IMR-90 (cell line): ENCODE measurements at regions not wholly inside any gene's neighbourhood (a gene's known extent, or its start where the extent isn't known, plus 50 kb on each side); places are given as distances from the start of the nearest gene placed in this dataset.

Experiments used
- ATAC-seq: fragments of 200-7000 bp; cut with Tn5 transposase; 2 replicates; pipeline ENCODE4 v1.9.1; 2020; ENCODE audit warnings: low read depth, mild to moderate bottlenecking, moderate library complexity
- BruUV-seq: library from RNA; stranded (reverse); fragments of 400-500 nt; replicated peaks from 2 replicates; lab custom pipeline; 2021; lab: Mats Ljungman, UMichigan
- CTCF ChIA-PET: fragments of 300-600 bp; formaldehyde crosslinking; extraction: SDS; loops from one replicate; lab custom pipeline; 2021; ENCODE audit warnings: antibody characterized with exemption; lab: Yijun Ruan, JAX
- POLR2A ChIA-PET: fragments of 300-600 bp; sonication (Branson Sonifier 250); formaldehyde crosslinking; loops from one replicate; lab custom pipeline; 2022; ENCODE audit warnings: antibody characterized with exemption; ENCODE audit not compliant: unreplicated experiment; lab: Charles Lee
- DNase-seq: peaks from one replicate; pipeline ENCODE4 v3.0.0; 2013
- H2AFZ ChIP-seq: replicated peaks from 2 replicates; pipeline ENCODE3; 2013; ENCODE audit warnings: low read length, mild to moderate bottlenecking; ENCODE audit not compliant: poor library complexity
- H2AK5ac ChIP-seq: 2 replicates; pipeline ENCODE4 v1.6.1; 2013; ENCODE audit warnings: low read depth, low read length, inconsistent platforms
- H2AK9ac ChIP-seq: replicated peaks from 2 replicates; pipeline ENCODE3; 2013; ENCODE audit warnings: mild to moderate bottlenecking, low read depth, low read length, moderate library complexity; ENCODE audit not compliant: poor library complexity
- H2BK120ac ChIP-seq: 2 replicates; pipeline ENCODE4 v1.6.1; 2013; ENCODE audit warnings: low read depth, low read length, inconsistent platforms
- H2BK15ac ChIP-seq: 3 replicates; pipeline ENCODE4 v1.6.1; 2013; ENCODE audit warnings: low read depth, low read length, inconsistent platforms
- H2BK20ac ChIP-seq: 2 replicates; pipeline ENCODE4 v1.6.1; 2013; ENCODE audit warnings: low read depth, mild to moderate bottlenecking, inconsistent platforms, low read length, moderate library complexity
- H2BK5ac ChIP-seq: 2 replicates; pipeline ENCODE4 v1.6.1; 2013; ENCODE audit warnings: mild to moderate bottlenecking, low read depth, low read length, inconsistent platforms; ENCODE audit not compliant: poor library complexity, severe bottlenecking
- H3K14ac ChIP-seq: replicated peaks from 2 replicates; pipeline ENCODE4 v1.6.1; 2013; ENCODE audit warnings: low read depth, low read length, inconsistent platforms
- H3K18ac ChIP-seq: 2 replicates; pipeline ENCODE4 v1.6.1; 2013; ENCODE audit warnings: low read depth, low read length, control low read depth
- H3K23ac ChIP-seq: 2 replicates; pipeline ENCODE4 v1.6.1; 2013; ENCODE audit warnings: low read depth, low read length, inconsistent platforms
- H3K27ac ChIP-seq: 2 replicates; pipeline ENCODE4 v1.5.1; 2013; ENCODE audit warnings: mild to moderate bottlenecking, control low read depth, low read length; ENCODE audit not compliant: insufficient read depth
- H3K27me3 ChIP-seq: 2 replicates; pipeline ENCODE4 v1.6.1; 2013; ENCODE audit warnings: low read length; ENCODE audit not compliant: control insufficient read depth, insufficient read depth
- H3K36me3 ChIP-seq: 2 replicates; pipeline ENCODE4 v1.6.1; 2013; ENCODE audit warnings: low read length, mixed read lengths; ENCODE audit not compliant: control insufficient read depth, insufficient read depth
- H3K4ac ChIP-seq: 2 replicates; pipeline ENCODE4 v1.6.1; 2013; ENCODE audit warnings: low read depth, low read length, inconsistent platforms
- H3K4me1 ChIP-seq: 2 replicates; pipeline ENCODE4 v1.6.1; 2013; ENCODE audit warnings: low read length, mixed read lengths; ENCODE audit not compliant: control insufficient read depth, insufficient read depth
- H3K4me2 ChIP-seq: 2 replicates; pipeline ENCODE4 v1.6.1; 2013; ENCODE audit warnings: low read depth, mild to moderate bottlenecking, control low read depth, low read length, moderate library complexity
- H3K4me3 ChIP-seq: 2 replicates; pipeline ENCODE4 v1.5.1; 2013; ENCODE audit warnings: low read depth, mild to moderate bottlenecking, control low read depth, low read length, moderate library complexity; ENCODE audit not compliant: insufficient read depth
- H3K56ac ChIP-seq: 2 replicates; pipeline ENCODE4 v1.6.1; 2013; ENCODE audit warnings: low read length, inconsistent platforms; ENCODE audit not compliant: insufficient read depth; ENCODE audit errors: extremely low read depth
- H3K79me1 ChIP-seq, 2 experiments: 2 replicates each; pipeline ENCODE4 v1.6.1; 2013; ENCODE audit warnings: low read length in 2 of 2, inconsistent platforms in 1 of 2, low read depth in 1 of 2
- H3K9ac ChIP-seq: 2 replicates; pipeline ENCODE4 v1.6.1; 2013; ENCODE audit warnings: low read depth, low read length, control low read depth
- H3K9me1 ChIP-seq: 2 replicates; pipeline ENCODE4 v1.6.1; 2013; ENCODE audit warnings: low read length, inconsistent platforms; ENCODE audit not compliant: insufficient read depth
- H3K9me3 ChIP-seq: 2 replicates; pipeline ENCODE4 v1.6.1; 2013; ENCODE audit warnings: low read length; ENCODE audit not compliant: control insufficient read depth, insufficient read depth
- H4K20me1 ChIP-seq: 2 replicates; pipeline ENCODE4 v1.6.1; 2013; ENCODE audit warnings: low read length, inconsistent platforms; ENCODE audit not compliant: insufficient read depth
- H4K5ac ChIP-seq: 2 replicates; pipeline ENCODE4 v1.6.1; 2013; ENCODE audit warnings: mild to moderate bottlenecking, low read depth, low read length, control low read depth
- H4K8ac ChIP-seq, 2 experiments: 2 replicates each; pipeline ENCODE4 v1.6.1; 2013; ENCODE audit warnings: low read depth in 2 of 2, low read length in 2 of 2, control low read depth in 1 of 2, inconsistent platforms in 1 of 2
- H4K91ac ChIP-seq: 2 replicates; pipeline ENCODE4 v1.6.1; 2013; ENCODE audit warnings: low read depth, low read length, inconsistent platforms; ENCODE audit not compliant: insufficient read depth
- BHLHE40 ChIP-seq: fragments of 150-350 bp; IDR thresholded peaks from 2 replicates; pipeline ENCODE4 v1.6.1; 2016; ENCODE audit warnings: mild to moderate bottlenecking, low read depth, low read length
- CEBPB ChIP-seq: IDR thresholded peaks from 2 replicates; pipeline ENCODE4 v1.6.1; 2012; ENCODE audit warnings: low read depth, low read length, improper control_type of control experiment
- CTCF ChIP-seq: conservative IDR thresholded peaks from 2 replicates; pipeline ENCODE4 v1.5.1; 2012; ENCODE audit warnings: mild to moderate bottlenecking, low read depth, low read length, improper control_type of control experiment
- ELK1 ChIP-seq: fragments of 150-350 bp; IDR thresholded peaks from 2 replicates; pipeline ENCODE4 v1.6.1; 2016; ENCODE audit warnings: low read depth, mild to moderate bottlenecking, low read length, moderate library complexity, borderline replicate concordance
- FOS ChIP-seq: fragments of 150-350 bp; IDR thresholded peaks from 2 replicates; pipeline ENCODE4 v1.6.1; 2016; ENCODE audit warnings: low read depth, low read length
- MAFK ChIP-seq: IDR thresholded peaks from 2 replicates; pipeline ENCODE4 v1.6.1; 2012; ENCODE audit warnings: low read depth, low read length, improper control_type of control experiment
- MAZ ChIP-seq: IDR thresholded peaks from 2 replicates; pipeline ENCODE4 v1.6.1; 2012; ENCODE audit warnings: low read depth, mild to moderate bottlenecking, low read length, improper control_type of control experiment, moderate library complexity, borderline replicate concordance
- MXI1 ChIP-seq: IDR thresholded peaks from 2 replicates; pipeline ENCODE4 v1.6.1; 2012; ENCODE audit warnings: low read depth, mild to moderate bottlenecking, low read length, moderate library complexity, borderline replicate concordance
- NFE2L2 ChIP-seq: fragments of 150-350 bp; IDR thresholded peaks from 2 replicates; pipeline ENCODE4 v1.6.1; 2016; ENCODE audit warnings: low read depth, mild to moderate bottlenecking, low read length
- SMC3 ChIP-seq: fragments of 150-350 bp; IDR thresholded peaks from 2 replicates; pipeline ENCODE4 v1.6.1; 2016; ENCODE audit warnings: low read depth, mild to moderate bottlenecking, antibody characterized with exemption, low read length, moderate library complexity
- USF2 ChIP-seq: fragments of 150-350 bp; IDR thresholded peaks from 2 replicates; pipeline ENCODE4 v1.6.1; 2017; ENCODE audit warnings: mild to moderate bottlenecking, antibody characterized with exemption, low read length, low read depth
- WGBS, 2 experiments: methylation state at CpG; one replicate each; pipeline versions ENCODE4 v1.1.5 to v1.1.7; 2013; ENCODE audit warnings: missing lambda C conversion rate in 2 of 2; ENCODE audit not compliant: insufficient read length in 1 of 2; ENCODE audit errors: extremely low coverage in 2 of 2; 5-methylcytosine and 5-hydroxymethylcytosine counted together
- dilution Hi-C: fragments of 300-500 bp; cut with HindIII; formaldehyde crosslinking; loops from one replicate; pipeline ENCODE4 v1.14.3; 2018; ENCODE audit warnings: low sequenced_read_pairs; ENCODE audit not compliant: unreplicated experiment
- in situ Hi-C: fragments of 300-500 bp; cut with MboI; formaldehyde crosslinking; loops from 3 replicates; pipeline ENCODE4 v1.14.3; 2019; ENCODE audit warnings: low sequenced_read_pairs, inconsistent platforms, mixed read lengths
- intact Hi-C: fragments of 100-400 bp; cut with micrococcal nuclease; formaldehyde crosslinking; loops from 2 replicates; pipeline ENCODE4 v1.10.0; 2022

- peak overlapping the region; percentile 5 for H2AK9ac ChIP-seq
- no peak overlapping the region for H3K23ac ChIP-seq
- BruUV-seq, result no TSS peak
- no peaks in the 10 kb centered on the region for H3K79me1 ChIP-seq
- H3K4me1 ChIP-seq, result no peaks in the 10 kb centered on the region
- H4K20me1 ChIP-seq, result no peaks in the 10 kb centered on the region
- no peak overlapping the region for H4K8ac ChIP-seq
- in situ Hi-C loops, result no loop called here
- H2BK5ac ChIP-seq, result no peak overlapping the region
- H3K36me3 ChIP-seq, result no peaks in the 10 kb centered on the region
- ChIA-PET CTCF (no interaction called here), POLR2A (no interaction called here)
- H3K4ac ChIP-seq, result no peak overlapping the region
- no peak overlapping the region for H3K27ac ChIP-seq
- H2BK120ac ChIP-seq, result no peak overlapping the region
- no peak overlapping the region for H3K9ac ChIP-seq
- intact Hi-C loops, result no loop called here
- WGBS, 2 experiments, result 60% methylated on average over 1 of the region's 1 CpG; no CpG with 5 or more reads in 1 of the 2 experiments
- H3K14ac ChIP-seq, result no peak overlapping the region
- no peak for TF ChIP-seq MAFK
- no peak for TF ChIP-seq USF2
- TF ChIP-seq BHLHE40, result no peak
- no peak for TF ChIP-seq NFE2L2
- TF ChIP-seq CEBPB, result no peak
- TF ChIP-seq SMC3, result no peak
- no peak for TF ChIP-seq CTCF
- TF ChIP-seq MXI1, result no peak
- TF ChIP-seq MAZ, result no peak
- no peak for TF ChIP-seq ELK1
- TF ChIP-seq FOS, result no peak
- H3K9me3 ChIP-seq, result no peaks in the 10 kb centered on the region; the same call in 1 of the 2 replicates
- no peaks in the 10 kb centered on the region for H3K9me1 ChIP-seq
- no peaks in the 10 kb centered on the region for H3K27me3 ChIP-seq
- H4K91ac ChIP-seq, result no peak overlapping the region
- no peak overlapping the region for H2BK15ac ChIP-seq
- H2AK5ac ChIP-seq, result no peak overlapping the region
- dilution Hi-C loops, result no loop called here
- H2BK20ac ChIP-seq, result no peak overlapping the region
- no peak overlapping the region for H3K4me2 ChIP-seq
- no peak overlapping the region for H3K56ac ChIP-seq
- H3K4me3 ChIP-seq, result no peak overlapping the region
- H3K18ac ChIP-seq, result no peak overlapping the region
- ATAC-seq, result no peak
- no peak overlapping the region for H4K5ac ChIP-seq
- no peak for DNase-seq
- peak overlapping the region; percentile 19 for H2AFZ ChIP-seq
Observed at GRCh38 chr4:135194477-135194876, 992.9 kb upstream of the PABPC4L start.
